B cell (primary cell): ENCODE measurements at regions not wholly inside any gene's neighbourhood (a gene's known extent, or its start where the extent isn't known, plus 50 kb on each side); places are given as distances from the start of the nearest gene placed in this dataset.

Experiments
- ATAC-seq: fragments of 200-7000 bp; cut with Tn5 transposase; one replicate; pipeline ENCODE4 v1.10.0; 2021; ENCODE audit warnings: low read depth, mild to moderate bottlenecking, moderate number of reproducible peaks, moderate library complexity
- CTCF ChIA-PET: fragments of 350-600 bp; sonication (Branson Sonifier 250); formaldehyde crosslinking; loops from one replicate; lab custom pipeline; 2021; ENCODE audit warnings: antibody characterized with exemption, inconsistent platforms; lab: Charles Lee
- POLR2A ChIA-PET: fragments of 350-600 bp; sonication (Branson Sonifier 250); formaldehyde crosslinking; loops from one replicate; lab custom pipeline; 2021; ENCODE audit warnings: antibody characterized with exemption; lab: Charles Lee
- DNase-seq: peaks from one replicate; pipeline ENCODE4 v3.0.0; 2013
- H2AFZ ChIP-seq: 2 replicates; pipeline ENCODE4 v1.6.1; 2012; ENCODE audit warnings: mild to moderate bottlenecking, low read depth, low read length; ENCODE audit not compliant: insufficient read depth, poor library complexity, severe bottlenecking
- H3K27ac ChIP-seq, 2 donors: 1 replicate in 1 of 2; 2 replicates in 1 of 2; pipeline ENCODE4 v1.5.1; 2012 to 2013; ENCODE audit warnings: low read length in 2 of 2, mild to moderate bottlenecking in 2 of 2, moderate library complexity in 1 of 2
- H3K27me3 ChIP-seq, 4 experiments: fragments of 200-600 bp in 1 of 4; sonication (generic) in 1 of 4; replicated peaks in 1 of 4; 1 replicate in 2 of 4; 2 replicates in 2 of 4; pipeline versions ENCODE4 v1.6.1 to v1.7.0; 2013 to 2016; ENCODE audit warnings: low read length in 3 of 4, mild to moderate bottlenecking in 2 of 4, mixed read lengths in 1 of 4, moderate library complexity in 1 of 4; ENCODE audit not compliant: insufficient read depth in 4 of 4, control insufficient read depth in 3 of 4; ENCODE audit errors: control extremely low read depth in 1 of 4
- H3K36me3 ChIP-seq, 2 experiments: replicated peaks in 1 of 2; 1 replicate in 1 of 2; 2 replicates in 1 of 2; pipeline versions ENCODE4 v1.6.1 to v1.7.1; 2013; ENCODE audit warnings: low read length in 1 of 2; ENCODE audit not compliant: insufficient read depth in 2 of 2, control insufficient read depth in 1 of 2; ENCODE audit errors: control extremely low read depth in 1 of 2, extremely low read depth in 1 of 2
- H3K4me1 ChIP-seq, 2 donors: fragments of 200-600 bp in 1 of 2; sonication (generic) in 1 of 2; 1 replicate in 1 of 2; 2 replicates in 1 of 2; pipeline versions ENCODE4 v1.5.1 to v1.6.1; 2013 to 2017; ENCODE audit warnings: low read length in 2 of 2; ENCODE audit not compliant: control insufficient read depth in 2 of 2, insufficient read depth in 2 of 2
- H3K4me2 ChIP-seq: replicated peaks from 2 replicates; pipeline ENCODE3; 2012; ENCODE audit warnings: mild to moderate bottlenecking, low read depth, low read length; ENCODE audit not compliant: poor library complexity, severe bottlenecking
- H3K4me3 ChIP-seq, 5 experiments: fragments of 200-600 bp in 1 of 5; sonication (generic) in 1 of 5; 1 replicate in 3 of 5; 2 replicates in 2 of 5; pipeline versions ENCODE4 v1.5.1 to v1.7.0; 2011 to 2016; ENCODE audit warnings: low read length in 4 of 5, mild to moderate bottlenecking in 4 of 5, low read depth in 2 of 5, control low read depth in 1 of 5, moderate library complexity in 1 of 5; ENCODE audit not compliant: insufficient read depth in 1 of 5; ENCODE audit errors: control extremely low read depth in 1 of 5, extremely low read depth in 1 of 5
- H3K79me2 ChIP-seq: fragments of 200-600 bp; sonication (generic); one replicate; pipeline ENCODE4 v1.6.0; 2016; ENCODE audit warnings: low read length; ENCODE audit not compliant: control insufficient read depth, insufficient read depth
- H3K9ac ChIP-seq: fragments of 200-600 bp; sonication (generic); 2 replicates; pipeline ENCODE4 v1.6.1; 2017; ENCODE audit warnings: mild to moderate bottlenecking, low read length, moderate library complexity
- H3K9me3 ChIP-seq, 3 donors: one replicate each; pipeline versions ENCODE4 v1.6.1 to v1.7.1; 2013; ENCODE audit warnings: low read length in 2 of 3; ENCODE audit not compliant: control insufficient read depth in 2 of 3, insufficient read depth in 1 of 3; ENCODE audit errors: control extremely low read depth in 1 of 3
- H4K20me1 ChIP-seq: 2 replicates; pipeline ENCODE4 v1.6.0; 2012; ENCODE audit warnings: mild to moderate bottlenecking, low read length; ENCODE audit not compliant: insufficient read depth, control insufficient read depth, poor library complexity, severe bottlenecking
- H3K27ac Mint-ChIP-seq: one replicate; pipeline ENCODE4 v1.8.0; 2021; ENCODE audit warnings: mixed read lengths
- H3K27me3 Mint-ChIP-seq: one replicate; pipeline ENCODE4 v1.8.0; 2021; ENCODE audit warnings: mixed read lengths
- H3K4me1 Mint-ChIP-seq: one replicate; pipeline ENCODE4 v1.8.0; 2021; ENCODE audit warnings: mixed read lengths
- H3K4me3 Mint-ChIP-seq: one replicate; pipeline ENCODE4 v1.8.0; 2021; ENCODE audit warnings: mixed read lengths
- H3K9me3 Mint-ChIP-seq: one replicate; pipeline ENCODE4 v1.8.0; 2022; ENCODE audit warnings: mixed read lengths; ENCODE audit not compliant: insufficient read depth
- CTCF ChIP-seq: fragments of 200-600 bp; IDR thresholded peaks from one replicate; pipeline ENCODE4 v1.8.0; 2022; ENCODE audit warnings: antibody characterized with exemption, mild to moderate bottlenecking
- EZH2 ChIP-seq: IDR thresholded peaks from 2 replicates; pipeline ENCODE4 v1.6.1; 2012; ENCODE audit warnings: borderline replicate concordance, low read depth, mild to moderate bottlenecking, moderate library complexity, low read length; ENCODE audit not compliant: insufficient read depth, poor library complexity, severe bottlenecking
- WGBS: methylation state at CpG from one replicate; pipeline ENCODE4 v1.1.5; 2013; ENCODE audit warnings: missing lambda C conversion rate; ENCODE audit not compliant: insufficient coverage; 5-methylcytosine and 5-hydroxymethylcytosine counted together
- intact Hi-C: fragments of 100-400 bp; cut with micrococcal nuclease; formaldehyde crosslinking; loops from one replicate; pipeline ENCODE4 v1.10.0; 2022

- Mint-ChIP-seq H3K27me3 (no peaks in the 10 kb centered on the region), H3K4me1 (no peaks in the 10 kb centered on the region), H3K9me3 (no peaks in the 10 kb centered on the region), H3K27ac (no peak overlapping the region), H3K4me3 (no peak overlapping the region)
- ATAC-seq = no peak
- no peak for TF ChIP-seq EZH2
- no peak for TF ChIP-seq CTCF
- intact Hi-C loops = no loop called here
- ChIA-PET POLR2A (no interaction called here), CTCF (no interaction called here)
- H3K36me3 ChIP-seq = no peaks in the 10 kb centered on the region
- no peak overlapping the region for H3K27ac ChIP-seq
- no peak overlapping the region for H3K4me2 ChIP-seq
- H2AFZ ChIP-seq = no peak overlapping the region
- H4K20me1 ChIP-seq = no peaks in the 10 kb centered on the region
- H3K27me3 ChIP-seq = no peaks in the 10 kb centered on the region
- no peaks in the 10 kb centered on the region for H3K79me2 ChIP-seq
- H3K4me3 ChIP-seq = no peak overlapping the region
- no peaks in the 10 kb centered on the region for H3K4me1 ChIP-seq
- no peak overlapping the region for H3K9ac ChIP-seq
- no peaks in the 10 kb centered on the region for H3K9me3 ChIP-seq
- DNase-seq = no peak
- no CpG with 5 or more reads among the region's 2 CpGs for WGBS
These were observed 302.3 kb downstream of the TENT5A start for GRCh38 chr6:81450180-81450579.

GRCh38 chr6:81446509-81446908, 306.0 kb downstream of the TENT5A start:
- Histone ChIP-seq H3K36me3 (no peaks in the 10 kb centered on the region), H3K27ac (no peak overlapping the region), H3K4me2 (no peak overlapping the region), H3K4me3 (no peak overlapping the region), H3K9me3 (peaks cover 0 to 11% (median 2%) of the 10 kb centered on the region in 3 donors), H4K20me1 (no peaks in the 10 kb centered on the region), H3K9ac (no peak overlapping the region), H3K27me3 (no peaks in the 10 kb centered on the region), H3K4me1 (no peaks in the 10 kb centered on the region), H3K79me2 (no peaks in the 10 kb centered on the region), H2AFZ (no peak overlapping the region)
- no peak overlapping the region for H3K4me3 Mint-ChIP-seq
- no CpG with 5 or more reads among the region's 1 CpG for WGBS
- H3K27ac Mint-ChIP-seq = no peak overlapping the region
- intact Hi-C loops = no loop called here
- H3K27me3 Mint-ChIP-seq = no peaks in the 10 kb centered on the region
- DNase-seq (no peak), ATAC-seq (no peak)
- POLR2A ChIA-PET = no interaction called here
- TF ChIP-seq CTCF = no peak
- CTCF ChIA-PET = no interaction called here
- H3K9me3 Mint-ChIP-seq = no peaks in the 10 kb centered on the region
- H3K4me1 Mint-ChIP-seq = no peaks in the 10 kb centered on the region
